Neural crest cell (in vitro differentiated cells): ENCODE measurements at regions not wholly inside any gene's neighbourhood (a gene's known extent, or its start where the extent isn't known, plus 50 kb on each side); places are given as distances from the start of the nearest gene placed in this dataset.

ENCODE experiments used
- DNase-seq: peaks from one replicate; pipeline ENCODE4 v3.0.0; 2021; ENCODE audit warnings: low read depth, mixed read lengths, low spot score
- H3K27ac Mint-ChIP-seq: one replicate; pipeline ENCODE4 v1.8.0; 2021; ENCODE audit warnings: mild to moderate bottlenecking, mixed read lengths; ENCODE audit not compliant: unreplicated experiment
- H3K27me3 Mint-ChIP-seq: 2 replicates; pipeline ENCODE4 v1.8.0; 2021; ENCODE audit warnings: low read depth, mild to moderate bottlenecking, mixed read lengths
- H3K36me3 Mint-ChIP-seq: 2 replicates; pipeline ENCODE4 v1.8.0; 2021; ENCODE audit warnings: low read depth, mild to moderate bottlenecking, mixed read lengths
- H3K4me1 Mint-ChIP-seq: 2 replicates; pipeline ENCODE4 v1.8.0; 2021; ENCODE audit warnings: mixed read lengths
- H3K4me3 Mint-ChIP-seq: one replicate; pipeline ENCODE4 v1.8.0; 2021; ENCODE audit warnings: mild to moderate bottlenecking, mixed read lengths
- H3K9me3 Mint-ChIP-seq: 2 replicates; pipeline ENCODE4 v1.8.0; 2021; ENCODE audit warnings: mixed read lengths
- TF ChIP-seq, protein P1 (sequence below): fragments of 200-600 bp; sonication (generic); conservative IDR thresholded peaks from 2 replicates; pipeline ENCODE4 v1.5.0; 2021; ENCODE audit warnings: antibody characterized with exemption, mild to moderate bottlenecking

DNA sequence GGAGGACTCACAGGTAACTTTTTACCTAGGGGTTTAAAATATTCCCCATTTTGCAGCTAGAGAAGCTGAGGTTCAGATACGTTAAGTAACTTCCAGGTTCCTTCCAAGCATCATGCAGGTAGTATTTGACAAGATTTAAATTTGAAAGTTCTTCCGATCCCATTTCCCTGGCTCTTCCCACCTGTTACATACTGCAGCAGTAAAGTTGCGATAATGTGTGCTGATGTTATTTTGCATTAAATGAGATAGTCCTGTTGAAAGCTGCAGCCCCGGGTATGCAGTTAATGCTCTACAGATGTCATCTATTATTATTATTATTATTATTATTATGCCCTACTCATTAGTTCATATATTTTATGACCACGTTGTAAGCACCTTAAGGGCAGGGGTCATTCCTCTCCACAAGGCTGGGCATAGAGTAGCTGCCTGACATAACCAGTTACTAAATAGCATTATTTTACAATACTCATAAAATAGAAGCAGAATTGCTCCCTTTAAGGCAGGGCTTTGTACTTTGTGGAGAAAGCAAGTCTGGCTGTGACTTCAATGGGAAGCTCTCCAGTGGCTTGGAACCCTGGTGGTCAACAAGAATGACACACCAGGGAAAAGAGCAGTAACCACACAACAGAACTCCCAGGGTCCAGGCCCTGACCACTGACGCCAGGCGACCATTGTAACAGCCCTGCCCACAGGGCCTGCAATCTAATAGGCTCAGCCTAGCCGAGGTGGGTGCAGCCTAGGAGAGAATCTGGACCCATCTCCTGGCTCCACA, 90.8 kb upstream of the CALM2 start:
- no peak overlapping the region for H3K4me3 Mint-ChIP-seq
- no peaks in the 10 kb centered on the region for H3K36me3 Mint-ChIP-seq
- peaks cover 25% of the 10 kb centered on the region for H3K4me1 Mint-ChIP-seq
- no peaks in the 10 kb centered on the region for H3K9me3 Mint-ChIP-seq
- DNase-seq, result no peak
- H3K27ac Mint-ChIP-seq, result no peak overlapping the region
- TF ChIP-seq, protein P1, sequence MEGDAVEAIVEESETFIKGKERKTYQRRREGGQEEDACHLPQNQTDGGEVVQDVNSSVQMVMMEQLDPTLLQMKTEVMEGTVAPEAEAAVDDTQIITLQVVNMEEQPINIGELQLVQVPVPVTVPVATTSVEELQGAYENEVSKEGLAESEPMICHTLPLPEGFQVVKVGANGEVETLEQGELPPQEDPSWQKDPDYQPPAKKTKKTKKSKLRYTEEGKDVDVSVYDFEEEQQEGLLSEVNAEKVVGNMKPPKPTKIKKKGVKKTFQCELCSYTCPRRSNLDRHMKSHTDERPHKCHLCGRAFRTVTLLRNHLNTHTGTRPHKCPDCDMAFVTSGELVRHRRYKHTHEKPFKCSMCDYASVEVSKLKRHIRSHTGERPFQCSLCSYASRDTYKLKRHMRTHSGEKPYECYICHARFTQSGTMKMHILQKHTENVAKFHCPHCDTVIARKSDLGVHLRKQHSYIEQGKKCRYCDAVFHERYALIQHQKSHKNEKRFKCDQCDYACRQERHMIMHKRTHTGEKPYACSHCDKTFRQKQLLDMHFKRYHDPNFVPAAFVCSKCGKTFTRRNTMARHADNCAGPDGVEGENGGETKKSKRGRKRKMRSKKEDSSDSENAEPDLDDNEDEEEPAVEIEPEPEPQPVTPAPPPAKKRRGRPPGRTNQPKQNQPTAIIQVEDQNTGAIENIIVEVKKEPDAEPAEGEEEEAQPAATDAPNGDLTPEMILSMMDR, result no peak
- no peaks in the 10 kb centered on the region for H3K27me3 Mint-ChIP-seq

DNA sequence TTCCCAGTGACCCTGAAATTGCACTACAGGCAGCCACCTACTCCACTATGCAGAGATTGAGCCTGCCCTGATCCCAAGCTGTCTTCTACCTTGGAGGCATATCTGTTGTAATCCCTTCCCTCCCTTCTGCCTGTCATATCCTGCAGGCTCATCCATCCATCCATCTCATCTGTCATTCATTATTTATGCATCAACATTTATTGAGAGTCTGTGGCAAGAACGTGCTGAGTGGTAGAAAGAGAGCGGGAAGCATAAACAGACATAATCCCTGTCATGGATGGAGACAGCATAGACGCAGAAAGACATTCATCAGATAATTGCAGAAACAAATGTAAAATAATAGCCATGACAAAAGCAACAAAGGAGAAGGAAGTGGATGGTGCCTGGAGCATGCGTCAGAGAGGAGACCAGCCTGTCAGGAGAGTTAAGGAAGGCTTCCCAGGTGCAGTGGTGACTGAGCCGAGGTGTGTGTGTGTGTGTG, 89.5 kb upstream of the CALM2 start:
- Mint-ChIP-seq H3K9me3 (no peaks in the 10 kb centered on the region), H3K27ac (no peak overlapping the region), H3K27me3 (no peaks in the 10 kb centered on the region), H3K4me3 (no peak overlapping the region), H3K36me3 (no peaks in the 10 kb centered on the region), H3K4me1 (peaks cover 17% of the 10 kb centered on the region)
- TF ChIP-seq, protein P1, result no peak
- DNase-seq, result no peak

DNA sequence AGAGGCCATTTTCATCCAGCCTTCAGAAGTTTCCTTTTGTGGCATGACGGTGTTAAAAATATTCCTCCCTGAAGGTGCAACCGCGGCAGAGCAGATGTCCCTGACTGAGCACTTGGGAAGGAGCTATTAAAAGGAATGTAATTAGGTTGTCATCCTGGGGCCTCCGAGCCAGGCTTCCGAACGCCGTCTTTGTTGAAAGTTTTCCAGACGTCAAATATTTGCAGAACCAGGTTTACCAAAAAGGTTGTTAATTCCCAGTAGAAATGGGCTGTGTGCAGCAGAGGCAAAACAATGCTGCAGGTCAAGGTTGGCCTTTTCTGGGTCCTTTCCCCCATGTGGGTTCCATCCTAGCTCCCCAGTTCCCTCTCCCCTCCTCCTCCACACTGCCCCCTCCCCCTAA, 88.8 kb upstream of the CALM2 start:
- Mint-ChIP-seq H3K4me1 (peaks cover 17% of the 10 kb centered on the region), H3K36me3 (no peaks in the 10 kb centered on the region), H3K27ac (no peak overlapping the region), H3K27me3 (no peaks in the 10 kb centered on the region), H3K4me3 (no peak overlapping the region), H3K9me3 (no peaks in the 10 kb centered on the region)
- TF ChIP-seq, protein P1, result no peak
- DNase-seq, result no peak

DNA sequence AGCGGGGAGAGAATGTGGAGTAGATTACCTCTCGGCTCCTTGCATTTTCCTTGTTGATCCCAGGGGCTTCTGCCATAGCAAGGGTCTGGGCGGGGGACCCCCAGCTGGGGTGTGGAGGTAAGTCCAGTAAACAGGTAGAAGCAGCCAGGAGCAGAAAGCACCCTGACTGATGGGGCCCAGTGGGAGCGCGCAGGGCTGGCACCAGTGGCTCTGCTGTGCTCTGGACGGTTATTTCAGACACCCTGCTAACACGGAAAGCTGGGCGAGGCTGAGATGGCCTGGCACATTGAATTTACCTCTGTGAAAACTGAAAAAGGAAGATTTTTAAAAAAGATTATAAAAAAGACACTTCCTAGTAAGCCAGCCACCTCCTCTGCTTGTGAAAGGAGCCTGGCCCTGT, 88.4 kb upstream of the CALM2 start:
- H3K27ac Mint-ChIP-seq, result no peak overlapping the region
- H3K4me3 Mint-ChIP-seq, result no peak overlapping the region
- peaks cover 17% of the 10 kb centered on the region for H3K4me1 Mint-ChIP-seq
- H3K9me3 Mint-ChIP-seq, result no peaks in the 10 kb centered on the region
- H3K27me3 Mint-ChIP-seq, result no peaks in the 10 kb centered on the region
- H3K36me3 Mint-ChIP-seq, result no peaks in the 10 kb centered on the region
- DNase-seq, result no peak
- TF ChIP-seq, protein P1, result no peak

DNA sequence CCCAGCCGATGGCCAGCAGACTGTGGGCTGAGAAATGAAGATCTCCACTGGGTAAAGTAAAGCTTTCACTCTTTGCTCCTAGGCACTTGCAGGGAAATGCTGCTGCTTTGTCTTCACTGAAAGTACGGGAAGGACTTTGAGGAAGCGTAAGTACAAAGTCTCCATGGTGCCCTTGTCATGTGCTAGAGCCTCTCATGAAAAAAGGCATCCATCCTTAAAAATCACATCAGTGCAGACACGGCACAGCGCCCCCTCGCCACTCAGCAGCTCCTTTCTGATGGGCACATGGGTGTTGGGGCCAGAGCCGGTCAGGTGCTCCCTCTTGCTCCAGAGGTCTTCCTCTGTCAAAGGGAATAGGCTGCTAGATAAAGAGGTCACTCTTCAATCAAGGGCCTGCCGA, 87.8 kb upstream of the CALM2 start:
- Mint-ChIP-seq H3K9me3 (no peaks in the 10 kb centered on the region), H3K4me1 (peaks cover 17% of the 10 kb centered on the region), H3K4me3 (no peak overlapping the region), H3K27me3 (no peaks in the 10 kb centered on the region), H3K27ac (no peak overlapping the region), H3K36me3 (no peaks in the 10 kb centered on the region)
- DNase-seq, result no peak
- TF ChIP-seq, protein P1, result no peak
